Keratinocyte (primary cell): ENCODE measurements at regions not wholly inside any gene's neighbourhood (a gene's known extent, or its start where the extent isn't known, plus 50 kb on each side); places are given as distances from the start of the nearest gene placed in this dataset.

Source experiments
- DNase-seq: peaks from one replicate; pipeline ENCODE4 v3.0.0-alpha.2; 2011; ENCODE audit warnings: low read depth, missing footprints, low spot score
- FAIRE-seq: peaks from 2 replicates; lab custom pipeline; 2011; peaks lifted over from hg19 to GRCh38; lab: Jason Lieb, UNC
- H2AFZ ChIP-seq: 2 replicates; pipeline ENCODE4 v1.6.0; 2012; ENCODE audit warnings: low read length, control low read depth, inconsistent platforms; ENCODE audit not compliant: control insufficient read depth
- H3K27ac ChIP-seq: 2 replicates; pipeline ENCODE4 v1.5.1; 2011; ENCODE audit warnings: low read length; ENCODE audit not compliant: control insufficient read depth, insufficient read depth
- H3K27me3 ChIP-seq: 3 replicates; pipeline ENCODE4 v1.6.0; 2011; ENCODE audit warnings: low read length; ENCODE audit not compliant: control insufficient read depth, insufficient read depth; ENCODE audit errors: extremely low read depth
- H3K36me3 ChIP-seq, 2 experiments: 2 replicates in 1 of 2; 3 replicates in 1 of 2; pipeline ENCODE4 v1.5.1; 2011; ENCODE audit warnings: low read length in 2 of 2, mild to moderate bottlenecking in 1 of 2; ENCODE audit not compliant: control insufficient read depth in 2 of 2, insufficient read depth in 2 of 2; ENCODE audit errors: extremely low read depth in 1 of 2
- H3K4me1 ChIP-seq: 3 replicates; pipeline ENCODE4 v1.5.1; 2011; ENCODE audit warnings: low read length; ENCODE audit not compliant: control insufficient read depth, insufficient read depth; ENCODE audit errors: extremely low read depth
- H3K4me2 ChIP-seq: 3 replicates; pipeline ENCODE4 v1.6.0; 2011; ENCODE audit warnings: low read depth, low read length; ENCODE audit not compliant: control insufficient read depth, insufficient read depth; ENCODE audit errors: extremely low read depth
- H3K4me3 ChIP-seq, 3 experiments: fragments of 200-600 bp in 1 of 3; sonication (generic) in 1 of 3; 2 replicates in 2 of 3; 3 replicates in 1 of 3; pipeline ENCODE4 v1.5.1; 2011 to 2016; ENCODE audit warnings: low read length in 3 of 3, mild to moderate bottlenecking in 3 of 3, control low read depth in 2 of 3, inconsistent platforms in 1 of 3, low read depth in 1 of 3, mixed read lengths in 1 of 3, mixed run types in 1 of 3, moderate library complexity in 1 of 3; ENCODE audit not compliant: control insufficient read depth in 2 of 3, insufficient read depth in 2 of 3; ENCODE audit errors: extremely low read depth in 1 of 3
- H3K79me2 ChIP-seq: 2 replicates; pipeline ENCODE4 v1.6.0; 2012; ENCODE audit warnings: low read length; ENCODE audit not compliant: control insufficient read depth, insufficient read depth
- H3K9ac ChIP-seq: 3 replicates; pipeline ENCODE4 v1.6.0; 2011; ENCODE audit warnings: low read length; ENCODE audit not compliant: control insufficient read depth, insufficient read depth; ENCODE audit errors: extremely low read depth
- H3K9me1 ChIP-seq: 3 replicates; pipeline ENCODE4 v1.6.0; 2011; ENCODE audit warnings: low read length; ENCODE audit not compliant: control insufficient read depth, insufficient read depth; ENCODE audit errors: extremely low read depth
- H3K9me3 ChIP-seq: 2 replicates; pipeline ENCODE4 v1.5.1; 2012; ENCODE audit warnings: low read depth, low read length; ENCODE audit not compliant: control insufficient read depth
- H4K20me1 ChIP-seq: 3 replicates; pipeline ENCODE4 v1.6.0; 2011; ENCODE audit warnings: low read length; ENCODE audit not compliant: control insufficient read depth, insufficient read depth; ENCODE audit errors: extremely low read depth
- CTCF ChIP-seq, 3 experiments: IDR thresholded peaks in 1 of 3; conservative IDR thresholded peaks in 1 of 3; optimal IDR thresholded peaks in 1 of 3; 2 replicates in 2 of 3; 3 replicates in 1 of 3; pipeline versions ENCODE3 to v1.5.1; 2011; ENCODE audit warnings: low read length in 3 of 3, mild to moderate bottlenecking in 3 of 3, moderate library complexity in 2 of 3, control low read depth in 1 of 3, inconsistent platforms in 1 of 3; ENCODE audit not compliant: insufficient read depth in 2 of 3; ENCODE audit errors: extremely low read depth in 1 of 3
- EZH2 ChIP-seq: IDR thresholded peaks from one replicate; pipeline ENCODE4 v1.6.1; 2012; ENCODE audit warnings: inconsistent platforms, mild to moderate bottlenecking, low read length, moderate library complexity
- dilution Hi-C: fragments of 300-500 bp; cut with MboI; formaldehyde crosslinking; loops from one replicate; pipeline ENCODE4 v1.7.0; 2020; ENCODE audit warnings: low sequenced_read_pairs; ENCODE audit not compliant: extremely low pct_ligation_motif_present

GRCh38 chr2:100645695-100646429, 83.1 kb downstream of the PDCL3 start:
- TF ChIP-seq CTCF (optimal IDR thresholded peaks at IDR 0.05 in 1 of 3, IDR thresholded peaks at IDR 0.05 in 1 of 3, conservative IDR thresholded peaks at IDR 0.05 in 1 of 3; ENCODE audit: extremely low read depth in 1 of 3, insufficient read depth in 2 of 3, low read length in 3 of 3) (no peak), EZH2 (no peak)
- no peaks in the 10 kb centered on the region for H4K20me1 ChIP-seq
- H3K4me3 ChIP-seq = no peak overlapping the region
- H2AFZ ChIP-seq = no peak overlapping the region
- DNase-seq (no peak), FAIRE-seq (no peak)
- no peaks in the 10 kb centered on the region for H3K79me2 ChIP-seq
- H3K4me1 ChIP-seq = no peaks in the 10 kb centered on the region
- H3K27me3 ChIP-seq = peaks cover 3% of the 10 kb centered on the region
- H3K9ac ChIP-seq = no peak overlapping the region
- H3K27ac ChIP-seq = no peak overlapping the region
- no peaks in the 10 kb centered on the region for H3K9me3 ChIP-seq
- no peaks in the 10 kb centered on the region for H3K9me1 ChIP-seq
- no peak overlapping the region for H3K4me2 ChIP-seq
- dilution Hi-C loops = no loop called here
- H3K36me3 ChIP-seq = no peaks in the 10 kb centered on the region

GRCh38 chr2:100647709-100648108, 84.9 kb downstream of the PDCL3 start:
- H3K9me3 ChIP-seq = no peaks in the 10 kb centered on the region
- dilution Hi-C loops = no loop called here
- no peak overlapping the region for H2AFZ ChIP-seq
- no peaks in the 10 kb centered on the region for H4K20me1 ChIP-seq
- no peaks in the 10 kb centered on the region for H3K9me1 ChIP-seq
- H3K4me3 ChIP-seq = no peak overlapping the region
- no peaks in the 10 kb centered on the region for H3K36me3 ChIP-seq
- no peaks in the 10 kb centered on the region for H3K4me1 ChIP-seq
- H3K27me3 ChIP-seq = peaks cover 3% of the 10 kb centered on the region
- no peaks in the 10 kb centered on the region for H3K79me2 ChIP-seq
- TF ChIP-seq CTCF (optimal IDR thresholded peaks at IDR 0.05 in 1 of 3, IDR thresholded peaks at IDR 0.05 in 1 of 3, conservative IDR thresholded peaks at IDR 0.05 in 1 of 3; ENCODE audit: extremely low read depth in 1 of 3, insufficient read depth in 2 of 3, low read length in 3 of 3) = no peak
- no peak for TF ChIP-seq EZH2
- FAIRE-seq (no peak), DNase-seq (no peak)
- H3K9ac ChIP-seq = no peak overlapping the region
- H3K27ac ChIP-seq = no peak overlapping the region
- no peak overlapping the region for H3K4me2 ChIP-seq
